GM12878 (cell line): ENCODE measurements at regions not wholly inside any gene's neighbourhood (a gene's known extent, or its start where the extent isn't known, plus 50 kb on each side); places are given as distances from the start of the nearest gene placed in this dataset.

Experiments used
- ATAC-seq: fragments of 200-7000 bp; cut with Tn5 transposase; 3 replicates; pipeline ENCODE4 v1.9.1; 2020; ENCODE audit warnings: mild to moderate bottlenecking, moderate library complexity
- BruUV-seq: library from RNA; stranded (reverse); fragments of 400-500 nt; replicated peaks from 2 replicates; lab custom pipeline; 2021; lab: Mats Ljungman, UMichigan
- CTCF ChIA-PET: fragments of 300-600 bp; sonication (Branson Sonifier 250); formaldehyde crosslinking; extraction: SDS; loops from one replicate; lab custom pipeline; 2021; ENCODE audit warnings: inconsistent platforms; lab: Yijun Ruan, JAX
- POLR2A ChIA-PET: fragments of 350-600 bp; formaldehyde crosslinking; extraction: SDS; loops from one replicate; lab custom pipeline; 2021; ENCODE audit warnings: inconsistent platforms; lab: Charles Lee
- RAD21 ChIA-PET: fragments of 300-600 bp; sonication (Branson Sonifier 250); formaldehyde crosslinking; loops from one replicate; lab custom pipeline; 2023; ENCODE audit warnings: antibody characterized with exemption; ENCODE audit not compliant: unreplicated experiment; lab: Charles Lee
- SMC1A ChIA-PET: fragments of 300-600 bp; sonication (Branson Sonifier 250); formaldehyde crosslinking; loops from one replicate; lab custom pipeline; 2023; ENCODE audit not compliant: unreplicated experiment, uncharacterized antibody; lab: Charles Lee
- DNase-seq: peaks from one replicate; pipeline ENCODE4 v3.0.0-alpha.2; 2011; ENCODE audit warnings: low read depth, low spot score
- FAIRE-seq: peaks from 3 replicates; lab custom pipeline; 2011; peaks lifted over from hg19 to GRCh38; lab: Jason Lieb, UNC
- H2AFZ ChIP-seq: 2 replicates; pipeline ENCODE4 v1.6.0; 2011; ENCODE audit warnings: low read depth, low read length, control low read depth; ENCODE audit not compliant: control insufficient read depth
- H3K27ac ChIP-seq: 2 replicates; pipeline ENCODE4 v1.5.1; 2011; ENCODE audit warnings: control low read depth; ENCODE audit not compliant: control insufficient read depth, insufficient read depth
- H3K27me3 ChIP-seq, 2 experiments: replicated peaks in 1 of 2; 2 replicates each; pipeline versions ENCODE4 v1.6.0 to v1.6.1; 2011; ENCODE audit warnings: low read length in 1 of 2; ENCODE audit not compliant: control insufficient read depth in 2 of 2, insufficient read depth in 2 of 2
- H3K36me3 ChIP-seq, 2 experiments: 2 replicates each; pipeline ENCODE4 v1.5.1; 2011; ENCODE audit warnings: low read length in 1 of 2; ENCODE audit not compliant: control insufficient read depth in 2 of 2, insufficient read depth in 2 of 2
- H3K4me1 ChIP-seq: 2 replicates; pipeline ENCODE4 v1.6.1; 2011; ENCODE audit warnings: mild to moderate bottlenecking, low read length, moderate library complexity, mixed read lengths; ENCODE audit not compliant: control insufficient read depth, insufficient read depth
- H3K4me2 ChIP-seq: 2 replicates; pipeline ENCODE4 v1.6.0; 2011; ENCODE audit warnings: control low read depth; ENCODE audit not compliant: control insufficient read depth, insufficient read depth
- H3K4me3 ChIP-seq: fragments of 200-600 bp; sonication (generic); 2 replicates; pipeline ENCODE4 v1.5.1; 2016
- H3K79me2 ChIP-seq: 2 replicates; pipeline ENCODE4 v1.6.0; 2011; ENCODE audit warnings: low read length; ENCODE audit not compliant: control insufficient read depth, insufficient read depth
- H3K9ac ChIP-seq: 2 replicates; pipeline ENCODE4 v1.8.0; 2011; ENCODE audit warnings: low read length, control low read depth, mixed read lengths; ENCODE audit not compliant: control insufficient read depth, insufficient read depth
- H3K9me3 ChIP-seq: replicated peaks from 3 replicates; pipeline ENCODE4 v1.5.1; 2011; ENCODE audit warnings: mild to moderate bottlenecking, low read length; ENCODE audit not compliant: control insufficient read depth, insufficient read depth
- H4K20me1 ChIP-seq: 2 replicates; pipeline ENCODE4 v1.6.0; 2011; ENCODE audit not compliant: control insufficient read depth, insufficient read depth
- ATF2 ChIP-seq: IDR thresholded peaks from 2 replicates; pipeline ENCODE4 v1.6.1; 2012; ENCODE audit warnings: low read length, inconsistent platforms
- E2F8 ChIP-seq: fragments of 450-650 bp; IDR thresholded peaks from 2 replicates; pipeline ENCODE4 v1.6.1; 2018; ENCODE audit warnings: mild to moderate bottlenecking, low read depth, moderate library complexity; ENCODE audit not compliant: partially characterized antibody
- E4F1 ChIP-seq: fragments of 450-650 bp; IDR thresholded peaks from 2 replicates; pipeline ENCODE4 v1.6.1; 2018; ENCODE audit warnings: borderline replicate concordance, mild to moderate bottlenecking; ENCODE audit not compliant: partially characterized antibody
- HCFC1 ChIP-seq: fragments of 150-350 bp; IDR thresholded peaks from 2 replicates; pipeline ENCODE4 v1.6.1; 2014; ENCODE audit warnings: low read length
- JUNB ChIP-seq: IDR thresholded peaks from 2 replicates; pipeline ENCODE4 v1.6.1; 2016; ENCODE audit warnings: antibody characterized with exemption, mild to moderate bottlenecking
- JUND ChIP-seq: IDR thresholded peaks from 2 replicates; pipeline ENCODE4 v1.6.1; 2012; ENCODE audit warnings: low read depth, mild to moderate bottlenecking, low read length, improper control_type of control experiment, moderate library complexity
- MEF2A ChIP-seq: IDR thresholded peaks from 2 replicates; pipeline ENCODE4 v1.6.1; 2011; ENCODE audit warnings: low read depth, mild to moderate bottlenecking, low read length, moderate library complexity; ENCODE audit not compliant: insufficient read depth
- MEF2B ChIP-seq: fragments of 450-650 bp; IDR thresholded peaks from 2 replicates; pipeline ENCODE4 v1.6.1; 2018; ENCODE audit warnings: mild to moderate bottlenecking, moderate library complexity; ENCODE audit not compliant: partially characterized antibody, poor library complexity, severe bottlenecking
- PBX3 ChIP-seq: IDR thresholded peaks from 2 replicates; pipeline ENCODE4 v1.6.1; 2011; ENCODE audit warnings: mild to moderate bottlenecking, low read depth, low read length, moderate library complexity; ENCODE audit not compliant: insufficient replicate concordance
- POLR2AphosphoS2 ChIP-seq: IDR thresholded peaks from 2 replicates; pipeline ENCODE4 v1.6.1; 2011; ENCODE audit warnings: low read depth, mild to moderate bottlenecking, low read length, improper control_type of control experiment, moderate library complexity
- RCOR1 ChIP-seq: conservative IDR thresholded peaks from 2 replicates; pipeline ENCODE4 v1.6.1; 2012; ENCODE audit warnings: low read depth, low read length, improper control_type of control experiment
- SIX5 ChIP-seq: IDR thresholded peaks from 2 replicates; pipeline ENCODE4 v1.6.1; 2011; ENCODE audit warnings: mild to moderate bottlenecking, low read depth, low read length, moderate library complexity; ENCODE audit not compliant: severe bottlenecking
- SREBF2 ChIP-seq: IDR thresholded peaks from 2 replicates; pipeline ENCODE4 v1.6.1; 2012; ENCODE audit warnings: mild to moderate bottlenecking, low read length
- USF1 ChIP-seq: IDR thresholded peaks from 2 replicates; pipeline ENCODE4 v1.6.1; 2011; ENCODE audit warnings: borderline replicate concordance, low read depth, mild to moderate bottlenecking, moderate library complexity, mixed read lengths, low read length; ENCODE audit not compliant: insufficient read depth; ENCODE audit errors: extremely low read length
- ZNF622 ChIP-seq: fragments of 450-650 bp; IDR thresholded peaks from 2 replicates; pipeline ENCODE4 v1.6.1; 2017; ENCODE audit warnings: mild to moderate bottlenecking, inconsistent platforms
- WGBS: methylation state at CpG from one replicate; pipeline ENCODE4 v1.1.6; 2016; ENCODE audit warnings: low lambda C conversion rate; ENCODE audit not compliant: insufficient replicate concordance, insufficient coverage; ENCODE audit errors: missing lambda C conversion rate; 5-methylcytosine and 5-hydroxymethylcytosine counted together
- in situ Hi-C: fragments of 300-500 bp; cut with MboI; formaldehyde crosslinking; loops from 9 replicates; pipeline ENCODE4 v1.14.3; 2018; ENCODE audit warnings: mixed read lengths
- intact Hi-C: fragments of 100-400 bp; cut with micrococcal nuclease; formaldehyde crosslinking; loops from one replicate; pipeline ENCODE4 v1.14.2; 2022; ENCODE audit not compliant: unreplicated experiment

DNA sequence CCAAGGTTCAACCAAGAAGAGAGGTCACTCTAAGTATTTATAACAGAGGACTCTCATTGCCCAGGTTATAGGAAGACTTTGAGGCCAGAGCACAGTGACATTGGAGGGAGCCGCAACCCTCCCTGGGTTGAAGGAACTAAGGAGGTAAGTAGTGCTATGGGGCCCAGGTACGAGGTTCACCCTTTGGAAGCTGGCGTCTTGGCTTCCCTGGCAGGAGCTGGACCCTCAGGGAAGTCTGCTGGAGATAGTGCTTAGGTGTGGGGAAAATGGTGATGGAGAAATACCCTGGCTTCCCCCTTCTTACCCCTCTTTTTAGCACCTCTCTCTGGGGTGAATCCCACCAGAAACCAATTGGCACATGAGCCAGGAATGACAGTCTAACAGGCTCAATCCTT lies 317.9 kb upstream of the ZNF32 start:
- H3K9ac ChIP-seq, result no peak overlapping the region
- no peak overlapping the region for H3K4me3 ChIP-seq
- no TSS peak for BruUV-seq
- CTCF ChIA-PET, result interaction anchor here (1.4 kb wide), 1 partner anchor 41 kb away, joined by 3 read pairs; no protein-coding TSS in a partner anchor
- DNase-seq (no peak), FAIRE-seq (no peak), ATAC-seq (no peak)
- SMC1A ChIA-PET, result interaction anchor here (0.8 to 4.8 kb wide), 4 partner anchors 45 to 68 kb away, joined by 3 to 22 read pairs (median 6); no protein-coding TSS in a partner anchor
- intact Hi-C loops (no loop called here), in situ Hi-C loops (no loop called here)
- H3K27ac ChIP-seq, result no peak overlapping the region
- no peaks in the 10 kb centered on the region for H3K79me2 ChIP-seq
- H4K20me1 ChIP-seq, result no peaks in the 10 kb centered on the region
- H3K36me3 ChIP-seq, result no peaks in the 10 kb centered on the region
- no peak overlapping the region for H3K4me2 ChIP-seq
- no peak overlapping the region for H2AFZ ChIP-seq
- WGBS, result 35% methylated on average over 3 of the region's 3 CpGs
- no peaks in the 10 kb centered on the region; a peak in 1 of 4 replicates for H3K27me3 ChIP-seq
- POLR2A ChIA-PET, result no interaction called here
- no peaks in the 10 kb centered on the region; the same call in 2 of the 3 replicates for H3K9me3 ChIP-seq
- RAD21 ChIA-PET, result interaction anchor here (0.7 to 2.9 kb wide), 4 partner anchors 42 to 69 kb away, joined by 3 to 13 read pairs (median 4); no protein-coding TSS in a partner anchor
- TF ChIP-seq MEF2B, result no peak
- TF ChIP-seq SIX5, result no peak
- no peak for TF ChIP-seq E4F1
- no peak for TF ChIP-seq ATF2
- no peak for TF ChIP-seq JUNB
- TF ChIP-seq USF1, result no peak
- TF ChIP-seq MEF2A, result no peak
- TF ChIP-seq JUND, result no peak
- TF ChIP-seq E2F8, result no peak
- TF ChIP-seq SREBF2, result no peak
- TF ChIP-seq POLR2AphosphoS2, result no peak
- no peak for TF ChIP-seq RCOR1
- TF ChIP-seq HCFC1, result no peak
- TF ChIP-seq ZNF622, result no peak
- no peak for TF ChIP-seq PBX3
- peaks cover 4% of the 10 kb centered on the region; the same call in 1 of the 2 replicates for H3K4me1 ChIP-seq
